GM19023 (cell line): ENCODE measurements at regions not wholly inside any gene's neighbourhood (a gene's known extent, or its start where the extent isn't known, plus 50 kb on each side); places are given as distances from the start of the nearest gene placed in this dataset.

ENCODE experiments used
- ATAC-seq: cut with Tn5 transposase; IDR thresholded peaks from one replicate; pipeline ENCODE4 v1.9.1; 2021; ENCODE audit warnings: mild to moderate bottlenecking, moderate library complexity; ENCODE audit not compliant: unreplicated experiment

DNA sequence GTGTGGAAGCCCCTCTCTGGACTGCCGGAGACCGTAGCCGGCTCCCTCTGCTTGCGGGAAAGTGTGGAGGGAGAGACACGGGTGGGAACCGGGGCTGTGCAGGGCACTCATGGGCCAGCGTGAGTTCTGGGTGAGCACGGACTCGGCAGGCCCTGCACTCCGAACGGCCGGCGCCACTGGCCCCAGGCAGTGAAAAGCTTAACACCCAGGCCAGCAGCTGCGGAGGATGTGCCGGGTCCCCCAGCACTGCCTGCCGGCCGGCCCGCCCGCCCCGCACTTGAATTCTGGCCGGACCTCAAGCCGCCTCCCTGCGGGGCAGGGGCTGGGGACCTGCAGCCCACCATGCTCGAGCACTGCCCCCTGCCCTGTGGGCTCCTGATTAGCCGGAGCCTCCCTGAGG is 147.0 kb downstream of the FGF9 start:
- no peak for ATAC-seq

DNA sequence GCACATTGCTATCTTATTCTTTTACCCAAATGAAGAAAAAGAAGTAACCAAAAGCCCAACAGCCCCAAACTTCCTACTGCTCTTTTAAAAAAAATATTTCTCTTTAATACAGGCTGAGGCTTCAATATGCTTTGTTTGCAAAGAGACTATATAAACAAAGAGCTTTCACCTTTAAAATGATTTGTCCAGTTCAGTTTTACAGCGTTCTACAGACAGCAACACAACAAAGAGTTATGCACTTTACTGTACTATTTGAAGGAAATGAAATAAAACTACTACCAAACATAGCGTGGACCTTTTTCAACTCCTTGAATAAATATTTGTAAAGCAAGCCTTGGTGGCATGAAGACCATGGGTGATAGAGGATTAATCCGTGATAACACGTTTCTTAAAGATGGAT is 151.2 kb downstream of the FGF9 start:
- no peak for ATAC-seq

DNA sequence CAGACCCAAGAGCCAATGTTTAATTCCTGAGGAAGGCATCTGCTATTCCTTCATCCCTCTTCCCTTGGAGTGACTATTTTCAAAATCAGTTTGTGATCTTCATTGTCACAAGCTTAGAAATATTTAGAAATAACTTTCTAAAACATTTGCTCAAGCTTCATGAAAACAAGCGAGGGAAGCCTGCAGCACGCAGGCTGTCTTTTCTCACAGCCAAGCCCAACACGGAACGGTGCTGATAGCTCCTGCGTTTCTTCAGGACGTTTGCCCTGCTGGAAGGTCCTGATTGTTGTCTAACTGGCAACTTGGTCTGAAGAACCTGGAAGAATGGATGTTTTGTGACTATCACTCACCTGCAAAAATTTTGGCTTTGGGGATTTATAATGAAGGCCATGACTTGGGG is 152.5 kb downstream of the FGF9 start:
- ATAC-seq: no peak

DNA sequence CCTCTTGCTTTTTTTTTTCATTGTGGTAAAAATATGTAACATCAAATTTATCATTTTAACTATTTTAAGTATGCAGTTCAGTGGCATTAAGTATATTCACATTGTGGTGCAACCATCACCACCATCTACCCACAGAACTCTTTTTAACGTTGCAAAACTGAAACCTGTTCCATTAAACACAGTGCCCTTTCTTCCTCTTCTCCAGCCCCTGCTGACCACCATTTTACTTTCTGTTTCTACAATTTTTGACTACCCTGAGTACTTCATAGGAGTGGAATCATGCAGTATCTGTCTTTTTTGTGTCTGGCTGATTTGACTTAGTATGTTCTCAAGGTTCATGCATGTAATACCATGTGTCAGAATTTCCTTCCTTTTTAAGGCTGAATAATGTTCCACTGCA is 153.1 kb downstream of the FGF9 start:
- ATAC-seq: no peak

DNA sequence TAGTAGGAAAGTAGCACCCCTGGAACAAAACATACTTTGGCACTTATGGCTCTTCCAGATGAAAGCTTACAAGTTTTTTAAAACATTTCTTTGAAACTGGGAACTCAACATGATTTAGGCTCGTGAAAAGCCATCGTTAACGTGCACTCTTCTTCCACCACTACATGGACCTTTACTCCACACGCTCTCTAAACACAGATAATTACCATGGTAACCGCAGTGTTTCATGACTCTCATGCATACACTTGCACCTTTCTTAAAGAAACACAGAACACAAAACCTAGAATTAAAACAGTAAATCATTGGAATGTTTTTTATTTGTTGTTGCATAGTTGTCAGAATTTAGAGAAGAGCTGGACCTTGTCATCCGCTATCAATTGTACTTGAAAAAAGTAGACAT is 154.3 kb downstream of the FGF9 start:
- no peak for ATAC-seq

DNA sequence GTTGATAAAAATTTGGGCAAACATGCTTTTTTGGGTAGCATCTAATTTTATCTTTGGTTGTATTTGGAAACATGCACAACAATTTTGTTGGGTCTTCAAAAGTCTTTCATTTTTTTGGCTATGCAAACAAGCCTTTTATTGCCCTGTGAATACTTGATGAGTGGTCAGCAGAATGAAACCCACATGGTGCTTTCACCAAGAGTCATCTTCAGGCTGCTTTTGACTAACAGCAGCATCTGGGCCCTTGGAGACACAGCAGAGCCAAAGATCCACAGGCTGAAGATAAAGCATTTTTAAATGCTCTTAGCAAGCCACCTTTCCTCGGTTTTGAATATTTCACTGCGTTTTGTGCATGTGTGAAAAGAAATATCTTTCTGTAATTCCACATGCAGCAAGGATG is 154.9 kb downstream of the FGF9 start:
- no peak for ATAC-seq

DNA sequence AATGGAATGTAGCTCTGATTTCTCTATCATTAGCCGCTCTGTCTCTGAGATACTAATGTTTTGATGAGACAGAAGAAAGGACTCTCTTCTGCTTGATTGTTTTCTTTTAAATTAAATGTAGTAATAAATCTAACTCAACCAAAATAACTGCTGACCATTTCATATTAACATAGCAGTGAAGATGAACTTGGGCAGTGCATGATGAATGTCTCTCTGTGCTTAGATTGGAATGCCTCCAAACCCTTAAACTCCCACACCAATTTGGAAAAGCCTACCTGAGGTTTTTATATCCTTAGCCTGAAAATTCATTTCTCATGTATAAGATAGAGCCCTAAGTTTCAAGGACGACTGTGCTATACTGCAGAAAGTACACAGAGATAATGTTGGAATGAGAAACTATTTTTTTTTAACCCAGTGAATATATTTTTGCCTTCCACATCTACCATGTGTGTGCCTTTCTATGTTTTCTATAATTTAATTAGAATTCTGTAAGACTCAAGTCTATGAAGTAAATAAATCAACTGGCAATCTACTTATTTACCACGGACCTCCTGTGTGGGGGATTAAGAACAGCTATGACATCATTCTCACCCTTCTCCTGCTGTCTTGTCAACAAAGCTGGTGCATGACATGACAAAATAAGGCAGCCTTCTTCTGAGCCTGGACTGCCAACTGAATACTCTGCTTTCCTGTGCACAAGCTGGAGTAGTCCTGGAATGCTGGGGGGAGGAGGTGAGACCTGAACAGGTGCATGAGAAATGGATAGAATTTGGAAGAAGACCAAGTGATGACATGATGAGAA is 155.5 kb downstream of the FGF9 start:
- ATAC-seq: no peak

DNA sequence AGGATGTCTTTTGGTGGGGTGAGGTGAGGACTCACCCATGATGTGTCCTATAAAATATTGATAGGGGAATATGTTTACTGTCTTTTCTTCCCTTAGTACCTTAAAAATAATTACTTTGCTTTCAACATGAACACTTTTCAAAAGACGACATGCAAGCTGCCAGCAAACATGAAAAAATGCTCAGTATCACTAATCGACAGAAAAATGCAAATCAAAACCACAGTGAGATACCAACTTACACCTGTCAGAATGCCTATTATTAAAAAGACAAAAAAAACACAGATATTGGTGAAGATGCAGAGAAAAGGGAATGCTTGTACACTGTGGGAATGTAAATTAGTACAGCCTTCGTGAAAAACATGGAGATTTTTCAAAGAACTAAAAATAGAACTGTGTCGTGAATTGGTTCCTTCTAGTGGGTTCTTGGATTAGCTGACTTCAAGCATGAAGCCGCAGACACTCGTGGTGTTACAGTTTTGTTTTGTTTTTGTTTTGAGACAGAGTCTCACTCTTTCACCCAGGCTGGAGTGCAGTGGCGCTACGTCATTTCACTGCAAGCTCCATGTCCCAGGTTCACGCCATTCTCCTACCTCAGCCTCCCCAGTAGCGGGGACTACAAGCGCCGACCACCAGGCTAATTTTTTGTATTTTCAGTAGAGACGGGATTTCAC is 160.9 kb downstream of the FGF9 start:
- ATAC-seq: no peak

DNA sequence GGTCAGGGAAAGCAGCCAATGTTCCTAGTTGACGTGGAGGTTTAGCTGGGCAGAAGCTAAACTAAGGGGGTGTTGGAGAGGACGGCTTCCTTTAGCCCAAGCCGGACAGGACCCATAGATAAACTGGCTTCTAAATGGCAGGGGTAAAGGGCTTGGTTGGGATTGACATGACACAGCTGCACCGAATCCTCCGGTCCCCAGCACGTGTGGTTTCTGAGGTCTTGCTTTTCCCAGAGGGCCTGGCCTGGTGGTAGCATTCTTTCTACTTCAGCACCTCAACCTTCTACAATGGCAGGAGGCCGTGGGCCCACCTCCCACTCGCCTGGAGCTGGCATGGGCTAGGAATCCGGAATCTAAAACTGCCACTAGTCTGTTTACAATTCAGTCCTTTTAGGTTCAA is 163.0 kb downstream of the FGF9 start:
- ATAC-seq: no peak

DNA sequence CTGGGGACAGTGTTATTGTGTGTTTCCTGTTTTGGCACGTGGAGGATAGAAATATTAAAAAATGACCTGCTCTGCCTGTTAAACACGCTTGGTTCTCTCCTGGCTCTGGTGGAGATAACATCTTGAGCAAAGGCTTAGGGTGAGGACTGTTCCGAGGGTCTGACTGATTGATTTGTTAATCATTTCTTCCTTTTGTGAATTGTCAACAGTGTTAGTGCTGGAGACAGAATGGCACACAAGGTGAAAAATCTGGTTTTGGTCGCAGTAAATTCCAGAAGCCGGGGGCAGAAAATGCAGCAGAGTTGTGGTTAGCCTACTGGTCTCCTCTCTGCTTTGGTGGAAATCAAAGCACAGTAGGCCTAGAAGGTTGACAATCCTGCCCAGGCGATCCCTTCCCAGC is 163.6 kb downstream of the FGF9 start:
- ATAC-seq: no peak

DNA sequence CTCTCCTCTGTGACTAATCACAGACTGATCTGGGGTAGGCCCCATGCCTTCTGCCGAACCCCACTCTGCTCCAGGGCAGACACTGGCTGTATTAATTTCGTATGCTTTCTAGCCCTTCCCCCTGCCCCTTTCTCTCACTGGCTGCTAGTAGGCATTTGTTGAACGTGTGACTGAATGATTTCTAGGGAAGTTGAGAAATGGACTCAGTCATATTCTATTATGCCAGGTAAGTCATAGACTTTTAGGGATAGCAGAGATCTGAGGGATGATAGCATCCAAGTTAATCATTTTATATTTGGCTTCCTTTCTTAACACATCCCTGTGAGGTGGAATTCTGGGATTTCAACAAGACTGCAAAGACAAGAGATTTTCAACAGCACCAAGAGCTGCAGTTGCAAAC is 166.4 kb downstream of the FGF9 start:
- ATAC-seq: no peak

DNA sequence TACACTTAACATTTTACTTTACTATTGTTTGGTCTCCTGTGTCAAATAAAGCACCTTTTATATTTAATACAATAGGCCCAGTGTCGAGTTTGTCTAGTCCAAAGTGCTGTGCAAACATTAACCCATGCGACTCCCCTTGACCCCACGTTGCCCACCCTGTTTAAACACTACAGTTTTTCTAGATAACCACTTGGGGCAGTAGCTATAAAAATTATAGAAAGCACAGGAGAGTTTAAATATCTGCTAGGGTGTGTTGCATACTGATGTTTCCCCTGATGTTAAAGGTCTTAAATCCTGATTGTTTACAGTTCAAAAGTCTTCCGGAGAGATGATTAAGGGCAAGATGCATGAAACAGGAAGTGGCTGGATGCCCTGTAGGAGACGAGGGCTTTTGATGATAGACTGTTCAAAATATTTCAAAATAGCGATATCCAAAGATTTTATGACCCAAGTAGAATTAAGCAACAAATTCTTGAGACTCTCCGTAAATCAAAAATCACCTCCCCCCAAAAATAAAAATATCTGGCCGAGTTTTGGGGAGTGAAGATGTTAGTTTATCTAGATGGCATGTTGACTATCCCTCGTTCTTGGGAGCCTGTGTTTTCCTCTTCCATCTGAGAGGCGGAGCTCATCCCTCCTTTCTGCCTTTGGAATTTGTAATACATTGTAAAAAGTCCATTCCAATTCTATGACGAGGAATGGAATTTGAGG is 167.1 kb downstream of the FGF9 start:
- no peak for ATAC-seq

DNA sequence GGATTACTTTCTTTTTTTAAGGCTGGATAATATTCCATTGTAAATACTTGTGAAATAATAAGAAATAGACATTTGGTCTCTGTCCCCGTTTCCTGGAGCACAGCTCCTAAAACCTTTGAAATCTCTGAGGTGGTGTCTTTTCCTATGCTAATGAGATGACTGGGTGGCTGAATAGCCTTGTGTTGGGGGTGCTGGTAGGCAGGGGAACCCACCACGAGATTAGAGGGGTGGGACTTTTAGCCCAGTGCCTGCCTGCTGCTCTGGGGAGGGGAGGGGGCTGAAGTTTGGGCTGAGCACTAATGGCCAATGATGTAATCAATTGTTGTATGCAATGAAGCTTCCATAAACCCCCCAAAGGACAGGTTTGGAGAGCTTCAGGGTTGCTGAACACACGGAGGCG is 175.7 kb downstream of the FGF9 start:
- no peak for ATAC-seq

DNA sequence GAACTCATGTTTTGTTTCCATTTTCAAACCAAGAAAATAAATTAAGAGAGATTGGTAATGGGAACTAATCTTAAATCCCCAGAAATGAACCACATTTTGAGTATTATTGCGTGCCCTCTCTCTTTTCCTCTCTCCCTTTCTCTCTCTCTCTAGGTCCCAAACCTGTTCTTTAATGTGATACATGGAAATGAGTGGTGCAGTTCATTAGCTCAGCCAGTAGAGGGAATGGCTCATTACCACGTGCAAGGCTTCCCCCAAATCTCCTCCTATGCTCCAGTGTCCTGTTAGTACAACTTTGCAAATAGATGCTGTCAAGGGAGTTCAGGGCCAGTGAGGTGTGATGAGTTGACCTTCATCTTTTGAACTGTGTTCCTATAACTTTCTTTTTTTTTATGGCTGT is 178.4 kb downstream of the FGF9 start:
- peak; percentile 91 for ATAC-seq

DNA sequence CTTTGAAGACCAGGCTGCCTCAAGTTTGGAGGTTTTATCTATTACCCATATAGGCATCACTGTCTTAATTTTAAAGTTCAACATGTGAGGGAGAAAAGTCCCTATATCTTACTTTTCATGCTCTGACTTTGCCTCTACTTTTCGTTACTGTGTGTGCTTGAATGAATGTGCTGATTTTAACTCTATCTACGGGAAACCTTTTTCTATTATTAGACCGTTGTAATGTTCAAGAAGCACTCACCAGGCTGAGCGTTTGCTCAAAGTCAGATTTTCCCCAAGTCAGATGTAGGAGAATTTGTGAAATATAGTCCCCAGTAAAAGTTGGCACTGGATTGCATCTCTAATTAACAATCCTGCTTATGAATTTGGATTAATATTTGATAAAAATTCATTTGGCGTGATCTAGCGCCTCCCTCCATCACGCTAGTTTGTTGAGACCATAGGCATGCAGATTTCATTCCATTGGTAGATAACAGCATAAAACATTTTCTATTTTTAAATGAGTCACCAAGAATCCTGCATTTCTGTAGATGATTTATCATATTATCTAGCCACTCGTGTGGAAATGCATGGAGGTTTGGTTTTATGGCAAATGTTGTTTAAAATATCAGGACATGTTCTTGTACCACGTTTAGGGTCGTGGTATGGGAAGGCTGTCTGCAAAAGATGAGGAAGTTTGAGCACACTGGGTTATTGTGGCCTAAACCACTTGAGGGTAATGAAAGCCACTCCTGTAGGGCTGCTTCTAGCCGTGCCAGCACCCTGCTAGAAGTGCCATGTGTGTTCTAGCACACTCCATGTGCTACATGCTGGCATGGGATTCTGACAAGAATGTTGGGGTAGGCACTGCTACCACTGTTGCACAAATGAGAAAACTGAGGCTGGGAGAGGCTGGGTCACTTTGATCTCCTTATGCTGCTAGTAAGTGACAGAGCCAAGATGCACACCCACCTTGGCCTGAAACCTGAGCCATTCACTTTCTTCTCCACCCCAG is 179.4 kb downstream of the FGF9 start:
- no peak for ATAC-seq

DNA sequence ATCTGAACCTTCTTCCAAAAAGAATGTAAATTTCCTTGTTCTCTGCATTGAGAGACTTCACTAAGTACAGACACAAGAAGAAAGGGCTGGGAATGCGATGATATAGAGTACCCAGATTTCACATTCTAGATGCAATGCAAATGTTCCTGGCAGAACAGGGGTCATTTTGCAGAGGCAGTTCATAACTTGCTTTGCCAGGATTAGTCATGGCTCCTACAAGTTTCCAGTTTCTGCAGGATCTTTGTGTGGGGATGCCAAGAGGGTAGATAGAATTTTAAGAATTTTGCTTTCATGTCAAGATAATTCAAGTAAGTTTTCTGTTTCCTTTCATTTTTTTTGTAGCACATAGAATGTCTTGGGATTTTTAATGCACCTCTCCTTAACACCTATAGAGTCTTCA is 181.2 kb downstream of the FGF9 start:
- ATAC-seq: no peak

DNA sequence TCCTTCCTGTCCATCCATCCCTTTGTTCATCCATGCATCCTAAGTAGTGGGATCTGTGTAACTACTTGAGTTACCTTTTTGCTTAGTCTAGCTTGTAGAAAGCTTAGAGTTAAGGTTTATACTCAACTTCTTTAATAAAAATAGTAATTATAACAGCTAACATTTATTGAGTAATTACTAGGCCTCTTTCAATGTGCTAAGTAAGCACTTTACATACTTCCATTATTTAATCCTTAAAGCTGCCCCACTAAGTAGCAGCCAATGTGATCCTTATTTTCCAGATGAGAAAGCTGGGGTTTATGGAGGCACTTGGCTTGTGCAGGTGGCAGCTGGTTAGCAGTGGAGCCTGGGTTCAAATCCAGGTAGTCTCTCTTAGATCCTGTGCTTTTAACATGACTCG is 182.9 kb downstream of the FGF9 start:
- ATAC-seq: no peak

DNA sequence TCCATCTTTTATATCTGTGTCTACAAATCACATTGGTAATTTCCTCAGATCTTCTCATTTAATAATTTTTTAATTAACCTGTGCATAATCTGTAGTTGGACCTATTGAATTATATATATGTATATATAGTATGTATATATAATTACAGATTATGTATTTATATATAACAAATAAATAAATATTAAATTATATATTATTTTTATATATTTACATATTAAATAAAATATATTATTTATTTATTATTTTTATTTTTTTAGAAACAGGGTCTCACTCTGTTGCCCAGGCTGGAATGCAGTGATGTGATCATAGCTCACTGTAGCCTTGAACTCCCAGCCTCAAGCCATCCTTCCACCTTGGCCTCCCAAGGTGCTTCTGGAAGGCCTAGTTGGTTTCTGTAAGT is 197.9 kb downstream of the FGF9 start:
- ATAC-seq: no peak

DNA sequence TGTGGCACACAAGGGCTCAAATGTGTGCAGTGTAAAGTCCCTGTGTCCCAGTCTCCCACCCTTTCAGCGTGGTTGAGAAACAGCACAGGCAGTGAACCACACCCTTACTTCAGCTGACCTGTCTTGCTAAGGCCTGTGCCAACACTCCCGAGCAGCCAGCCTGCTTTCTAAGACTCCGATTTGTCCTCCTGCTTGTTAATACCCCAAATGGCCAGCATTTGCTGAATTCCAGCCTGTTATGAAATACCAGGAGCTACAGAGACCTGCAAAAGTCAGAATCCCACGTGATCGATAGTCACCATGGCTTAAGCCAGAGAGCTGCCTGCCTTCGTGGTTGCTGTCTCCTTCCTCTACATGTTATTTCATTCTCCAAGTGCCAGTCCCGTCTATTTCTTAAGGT is 200.5 kb downstream of the FGF9 start:
- no peak for ATAC-seq

DNA sequence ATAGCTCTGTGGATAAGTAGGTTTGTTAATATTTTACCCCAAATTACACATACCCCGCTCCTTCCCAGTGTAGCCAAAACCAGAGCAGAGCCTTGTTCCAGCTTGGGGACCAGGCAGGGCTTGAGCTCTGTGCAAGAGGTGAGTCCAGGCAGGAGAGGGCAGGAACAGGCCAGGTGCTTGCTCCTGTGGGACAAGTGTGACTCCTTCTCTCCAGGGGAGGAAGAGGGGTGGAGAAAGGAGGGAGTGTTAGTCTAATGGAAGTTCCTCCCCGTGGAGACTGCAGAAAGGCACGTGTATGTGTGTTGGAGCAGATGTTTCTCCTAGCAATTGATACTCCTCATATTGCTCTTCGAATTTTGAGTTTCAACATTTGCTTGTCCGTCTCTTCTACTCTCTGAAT is 201.0 kb downstream of the FGF9 start:
- no peak for ATAC-seq

DNA sequence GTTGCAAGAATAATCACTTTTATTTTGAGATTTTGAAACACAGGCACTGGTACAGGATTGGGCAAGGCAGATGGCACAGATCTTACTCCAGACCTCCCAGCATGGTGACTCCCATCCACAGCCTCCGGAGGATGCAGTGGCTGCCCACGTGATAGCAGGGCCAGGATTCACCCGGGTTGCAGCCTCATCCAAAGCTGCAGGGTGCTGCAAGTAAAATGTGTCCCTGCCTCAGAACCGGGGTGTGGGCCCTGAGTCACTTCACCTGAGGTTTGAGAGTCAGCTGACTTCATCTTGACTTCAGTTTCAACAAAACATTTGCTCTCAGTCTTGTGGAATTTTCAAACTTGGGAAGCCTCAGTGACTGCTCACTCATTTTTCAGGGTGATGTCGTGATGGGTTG is 201.9 kb downstream of the FGF9 start:
- no peak for ATAC-seq
